GM18861 (cell line): ENCODE measurements at regions not wholly inside any gene's neighbourhood (a gene's known extent, or its start where the extent isn't known, plus 50 kb on each side); places are given as distances from the start of the nearest gene placed in this dataset.
"Not testable (repeated sequence)": the region's sequence is repeated elsewhere in the genome, so short reads cannot be mapped to it uniquely, and the experiment has no call there.

Experiments used
- ATAC-seq: cut with Tn5 transposase; IDR thresholded peaks from one replicate; pipeline ENCODE4 v1.9.1; 2021; ENCODE audit not compliant: unreplicated experiment

DNA sequence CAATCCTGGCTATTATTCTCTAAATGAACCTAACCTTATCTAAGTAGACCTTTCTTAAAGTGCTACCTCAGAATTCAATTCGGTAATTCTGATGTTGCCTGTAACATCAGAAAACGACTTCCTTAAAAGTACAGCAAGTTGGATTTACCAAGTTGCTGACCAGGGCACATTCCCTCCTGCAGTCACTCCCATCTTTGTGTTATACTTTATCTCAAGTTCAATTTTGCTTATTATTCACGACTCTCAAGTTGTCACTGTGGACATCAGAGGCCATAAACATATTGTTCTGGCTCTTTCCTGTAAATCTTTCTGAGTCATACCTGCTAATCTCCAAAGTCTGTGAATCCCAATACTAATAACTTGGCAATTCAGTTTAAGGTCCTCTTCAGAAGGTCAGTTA is 64.6 kb upstream of the ZSCAN2 start:
- ATAC-seq = not testable (repeated sequence)

DNA sequence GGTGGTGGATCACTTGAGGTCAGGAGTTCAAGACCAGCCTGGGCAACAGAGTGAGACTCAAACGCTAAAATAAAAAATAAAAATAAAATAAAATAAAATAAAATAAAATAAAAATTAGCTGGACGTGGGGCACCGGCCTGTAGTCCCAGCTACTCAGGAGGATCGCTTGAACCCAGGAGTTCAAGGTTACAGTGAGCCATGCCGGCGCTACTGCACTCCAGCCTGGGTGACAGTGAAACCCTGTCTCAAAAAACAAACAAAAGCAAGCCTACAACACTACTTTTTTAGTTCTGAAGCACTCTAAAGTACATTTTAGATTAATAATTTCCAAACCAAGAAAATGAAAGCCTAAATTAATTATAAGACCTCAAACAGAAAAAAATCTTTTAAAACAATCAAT is 56.2 kb upstream of the ZSCAN2 start:
- ATAC-seq = not testable (repeated sequence)

DNA sequence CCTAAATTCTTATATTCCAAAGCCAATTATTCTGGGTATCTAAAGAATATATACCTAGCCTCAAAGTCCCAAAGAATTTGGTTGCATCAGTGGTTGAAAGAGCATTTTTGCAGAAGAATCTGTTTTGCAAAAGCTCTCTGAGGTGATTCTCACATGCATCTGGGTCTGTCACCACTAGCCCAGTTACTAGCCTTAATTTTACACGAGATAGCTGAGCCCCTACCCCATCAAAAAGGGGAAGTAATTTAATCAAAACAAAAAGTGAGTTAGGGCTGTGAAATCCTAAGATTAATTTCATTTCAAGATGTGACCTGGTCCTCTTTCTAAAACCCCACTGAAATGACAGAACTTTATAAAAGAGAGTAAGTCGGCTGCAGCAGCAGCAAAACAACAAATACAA is 53.7 kb upstream of the ZSCAN2 start:
- not testable (repeated sequence) for ATAC-seq

DNA sequence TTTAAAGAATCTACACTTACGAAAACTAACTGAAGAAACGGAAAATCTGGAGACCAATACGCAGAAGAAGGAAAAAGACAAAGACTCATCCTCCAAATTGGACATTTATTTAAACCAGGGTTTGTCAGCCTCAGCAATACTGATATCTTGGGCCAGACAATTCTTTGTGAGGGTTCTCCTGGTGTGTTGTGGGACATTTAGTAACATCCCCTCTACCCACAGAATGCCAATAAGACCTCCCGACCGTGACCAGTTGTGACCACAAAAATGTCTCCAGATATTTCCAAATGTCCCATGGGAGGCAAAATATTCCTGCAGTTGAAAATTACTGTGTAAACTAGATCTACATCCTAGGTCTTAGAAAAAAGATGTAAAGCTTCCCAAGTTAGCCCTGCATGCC is 50.3 kb upstream of the ZSCAN2 start:
- not testable (repeated sequence) for ATAC-seq
